ENCODE measurements at regions not wholly inside any gene's neighbourhood (a gene's known extent, or its start where the extent isn't known, plus 50 kb on each side); places are given as distances from the start of the nearest gene placed in this dataset.

GRCh38 chr21:35222021-35222420 is 172.9 kb upstream of the RUNX1 start:
- H3K56ac ChIP-seq (ENCODE audit: insufficient read length, low read depth, low read length), result no peak overlapping the region
- no peaks in the 10 kb centered on the region for H4K20me1 ChIP-seq (ENCODE audit: control insufficient read depth, insufficient read depth, insufficient read length)
- H3K4me2 ChIP-seq (ENCODE audit: insufficient read depth, insufficient read length, low read length), result no peak overlapping the region
- no peak overlapping the region for H2AK5ac ChIP-seq (ENCODE audit: insufficient read length, low read length)
- H2AFZ ChIP-seq (ENCODE audit: low read length), result no peak overlapping the region
- TF ChIP-seq, protein P1, sequence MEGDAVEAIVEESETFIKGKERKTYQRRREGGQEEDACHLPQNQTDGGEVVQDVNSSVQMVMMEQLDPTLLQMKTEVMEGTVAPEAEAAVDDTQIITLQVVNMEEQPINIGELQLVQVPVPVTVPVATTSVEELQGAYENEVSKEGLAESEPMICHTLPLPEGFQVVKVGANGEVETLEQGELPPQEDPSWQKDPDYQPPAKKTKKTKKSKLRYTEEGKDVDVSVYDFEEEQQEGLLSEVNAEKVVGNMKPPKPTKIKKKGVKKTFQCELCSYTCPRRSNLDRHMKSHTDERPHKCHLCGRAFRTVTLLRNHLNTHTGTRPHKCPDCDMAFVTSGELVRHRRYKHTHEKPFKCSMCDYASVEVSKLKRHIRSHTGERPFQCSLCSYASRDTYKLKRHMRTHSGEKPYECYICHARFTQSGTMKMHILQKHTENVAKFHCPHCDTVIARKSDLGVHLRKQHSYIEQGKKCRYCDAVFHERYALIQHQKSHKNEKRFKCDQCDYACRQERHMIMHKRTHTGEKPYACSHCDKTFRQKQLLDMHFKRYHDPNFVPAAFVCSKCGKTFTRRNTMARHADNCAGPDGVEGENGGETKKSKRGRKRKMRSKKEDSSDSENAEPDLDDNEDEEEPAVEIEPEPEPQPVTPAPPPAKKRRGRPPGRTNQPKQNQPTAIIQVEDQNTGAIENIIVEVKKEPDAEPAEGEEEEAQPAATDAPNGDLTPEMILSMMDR (conservative IDR thresholded peaks at IDR 0.05), result no peak
- H3K4me3 Mint-ChIP-seq, result no peak overlapping the region
- no peak overlapping the region for H3K9ac ChIP-seq (ENCODE audit: extremely low read depth, insufficient read length, low read length)
- H2BK12ac ChIP-seq (ENCODE audit: insufficient read length, low read depth, low read length), result no peak overlapping the region
- H3K4ac ChIP-seq (ENCODE audit: low read depth, low read length), result no peak overlapping the region
- H3K27me3 Mint-ChIP-seq (ENCODE audit: low read depth), result no peaks in the 10 kb centered on the region
- no peaks in the 10 kb centered on the region for H3K23me2 ChIP-seq (ENCODE audit: insufficient read length, low read depth, low read length, poor library complexity, severe bottlenecking)
- no peak overlapping the region for H3K27ac ChIP-seq (ENCODE audit: insufficient read length, low read depth, low read length)
- no peaks in the 10 kb centered on the region for H3K9me3 ChIP-seq (ENCODE audit: control insufficient read depth, low read depth, low read length)
- H3K14ac ChIP-seq (ENCODE audit: insufficient read depth, low read length), result no peak overlapping the region
- no peak overlapping the region for H3T11ph ChIP-seq (ENCODE audit: low read length)
- WGBS (ENCODE audit: extremely low coverage, insufficient read length, low lambda C conversion rate), result no CpG with 5 or more reads among the region's 3 CpGs
- H3K23ac ChIP-seq (ENCODE audit: insufficient read length, low read depth, low read length), result no peak overlapping the region
- no peaks in the 10 kb centered on the region for H3K79me1 ChIP-seq (ENCODE audit: insufficient read depth, low read depth, low read length, poor library complexity, severe bottlenecking)
- no peak overlapping the region for H3K18ac ChIP-seq (ENCODE audit: insufficient read length, low read depth, low read length)
- H3K36me3 Mint-ChIP-seq (ENCODE audit: insufficient read depth in 1 of 3, low read depth in 3 of 3), result no peaks in the 10 kb centered on the region
- no peak overlapping the region for H4K8ac ChIP-seq (replicated peaks; ENCODE audit: insufficient read length, low read depth, low read length)
- H4K91ac ChIP-seq (ENCODE audit: insufficient read length, low read depth, low read length), result no peak overlapping the region
- H2BK15ac ChIP-seq (ENCODE audit: low read depth, low read length), result no peak overlapping the region
- no peak overlapping the region for H2BK120ac ChIP-seq (ENCODE audit: low read depth, low read length, poor library complexity, severe bottlenecking)
- H3K27me3 ChIP-seq (ENCODE audit: insufficient read depth, low read length), result no peaks in the 10 kb centered on the region
- no peak overlapping the region for H2BK5ac ChIP-seq (ENCODE audit: insufficient read length, low read length)
- no peaks in the 10 kb centered on the region for H3K79me2 ChIP-seq (ENCODE audit: insufficient read depth, low read length)
- H4K5ac ChIP-seq (ENCODE audit: insufficient read length, low read depth, low read length), result no peak overlapping the region
- no peak for DNase-seq
- no peak overlapping the region for H3K27ac Mint-ChIP-seq
- H3K4me1 Mint-ChIP-seq, result peaks cover 13 to 18% of the 10 kb centered on the region in 2 experiments
- no peak overlapping the region for H2BK20ac ChIP-seq (ENCODE audit: low read depth, low read length, poor library complexity, severe bottlenecking)
- peaks cover 6% of the 10 kb centered on the region; the same call in 1 of the 2 replicates for H3K4me1 ChIP-seq (ENCODE audit: insufficient read depth, low read length)
- H3K9me3 Mint-ChIP-seq, result no peaks in the 10 kb centered on the region

Data from H9 (cell line).